Large intestine (tissue), 3 donors: ENCODE measurements at regions not wholly inside any gene's neighbourhood (a gene's known extent, or its start where the extent isn't known, plus 50 kb on each side); places are given as distances from the start of the nearest gene placed in this dataset.

Experiments used
- DNase-seq, 2 donors: peaks; one replicate each; pipeline versions ENCODE4 v3.0.0 to v3.0.0-alpha.2; 2013
- H3K27ac ChIP-seq: one replicate; pipeline ENCODE4 v1.5.1; 2013; ENCODE audit warnings: low read length
- H3K27me3 ChIP-seq: 2 replicates; pipeline ENCODE4 v1.6.1; 2013; ENCODE audit warnings: low read length; ENCODE audit not compliant: control insufficient read depth, insufficient read depth
- H3K36me3 ChIP-seq: 2 replicates; pipeline ENCODE4 v1.6.1; 2013; ENCODE audit warnings: low read length; ENCODE audit not compliant: control insufficient read depth, insufficient read depth
- H3K4me1 ChIP-seq: one replicate; pipeline ENCODE4 v1.6.1; 2013; ENCODE audit warnings: low read length; ENCODE audit not compliant: control insufficient read depth, insufficient read depth
- H3K4me3 ChIP-seq: one replicate; pipeline ENCODE4 v1.5.1; 2013; ENCODE audit warnings: low read length
- H3K9me3 ChIP-seq: one replicate; pipeline ENCODE4 v1.6.1; 2013; ENCODE audit warnings: mild to moderate bottlenecking, low read depth, low read length, moderate library complexity; ENCODE audit not compliant: control insufficient read depth
- WGBS: methylation state at CpG from one replicate; pipeline ENCODE4 v1.1.5; 2013; ENCODE audit warnings: low lambda C conversion rate; ENCODE audit not compliant: insufficient coverage; 5-methylcytosine and 5-hydroxymethylcytosine counted together

DNA sequence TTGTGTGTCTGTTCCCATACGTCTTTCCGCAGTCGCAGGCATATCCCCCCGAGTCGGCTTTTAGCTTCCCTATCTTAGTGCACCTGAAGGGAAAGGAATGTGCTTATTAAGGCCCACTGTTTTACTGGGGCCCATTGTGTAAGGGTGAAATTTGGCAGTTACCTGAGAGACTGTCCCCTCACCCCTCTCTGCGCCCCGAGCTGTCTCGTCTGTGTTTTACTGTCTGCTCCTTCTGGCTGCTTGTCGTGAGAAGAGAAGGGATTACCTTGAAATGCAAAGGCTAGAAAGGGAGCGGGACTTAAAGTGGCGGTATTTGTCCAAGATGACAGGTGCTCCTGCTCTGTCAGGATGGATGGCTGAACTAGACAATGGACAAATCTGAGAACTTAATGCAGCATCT lies 233.0 kb upstream of the POU1F1 start:
- H3K27ac ChIP-seq: no peak overlapping the region
- 40% methylated on average over 1 of the region's 11 CpGs for WGBS
- no peak overlapping the region for H3K4me3 ChIP-seq
- no peaks in the 10 kb centered on the region for H3K27me3 ChIP-seq
- no peaks in the 10 kb centered on the region for H3K36me3 ChIP-seq
- DNase-seq: no peak
- no peaks in the 10 kb centered on the region for H3K4me1 ChIP-seq
- H3K9me3 ChIP-seq: no peaks in the 10 kb centered on the region

DNA sequence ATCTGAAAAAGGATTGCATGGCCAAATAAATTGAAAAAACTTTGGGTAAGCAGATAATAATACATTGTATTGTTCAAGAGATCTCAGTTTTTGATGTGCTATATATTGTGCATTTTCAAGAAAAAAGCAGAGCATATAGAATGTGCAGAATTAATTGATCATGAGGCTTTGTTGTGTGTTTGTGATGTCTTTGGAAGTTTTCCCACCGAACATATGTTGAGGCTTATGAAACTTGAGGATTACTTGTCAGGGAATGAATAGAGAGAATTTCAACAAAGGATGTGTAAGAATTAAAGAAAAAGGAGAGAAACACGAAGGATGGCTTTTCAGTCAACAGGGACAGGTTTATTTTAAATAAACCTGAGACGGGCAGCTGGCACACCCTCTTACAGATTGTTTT lies 232.5 kb upstream of the POU1F1 start:
- Histone ChIP-seq H3K27ac (no peak overlapping the region), H3K4me3 (no peak overlapping the region), H3K4me1 (no peaks in the 10 kb centered on the region), H3K9me3 (no peaks in the 10 kb centered on the region), H3K27me3 (no peaks in the 10 kb centered on the region), H3K36me3 (no peaks in the 10 kb centered on the region)
- DNase-seq: no peak
- WGBS: 60% methylated on average over 2 of the region's 3 CpGs

DNA sequence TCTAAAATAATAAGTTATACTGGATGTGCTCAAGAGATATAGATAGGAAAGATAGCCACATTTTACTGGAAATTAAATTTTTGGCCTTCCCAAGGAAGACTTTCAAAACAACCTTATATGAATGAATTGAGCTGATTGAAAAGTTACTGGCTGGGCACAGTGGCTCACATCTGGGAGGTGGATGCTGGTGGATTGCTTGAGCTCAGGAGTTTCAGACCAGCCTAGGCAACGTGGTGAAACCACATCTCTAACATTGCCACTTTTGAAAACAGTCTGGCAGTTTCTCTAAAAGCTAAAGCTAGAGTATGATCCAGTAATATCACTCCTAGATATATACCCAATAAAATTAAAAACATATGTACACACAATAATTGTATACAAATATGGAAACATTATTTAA lies 231.4 kb upstream of the POU1F1 start:
- Histone ChIP-seq H3K9me3 (no peaks in the 10 kb centered on the region), H3K27ac (no peak overlapping the region), H3K27me3 (no peaks in the 10 kb centered on the region), H3K36me3 (no peaks in the 10 kb centered on the region), H3K4me3 (no peak overlapping the region), H3K4me1 (no peaks in the 10 kb centered on the region)
- WGBS: no CpG with 5 or more reads among the region's 1 CpG
- no peak for DNase-seq

DNA sequence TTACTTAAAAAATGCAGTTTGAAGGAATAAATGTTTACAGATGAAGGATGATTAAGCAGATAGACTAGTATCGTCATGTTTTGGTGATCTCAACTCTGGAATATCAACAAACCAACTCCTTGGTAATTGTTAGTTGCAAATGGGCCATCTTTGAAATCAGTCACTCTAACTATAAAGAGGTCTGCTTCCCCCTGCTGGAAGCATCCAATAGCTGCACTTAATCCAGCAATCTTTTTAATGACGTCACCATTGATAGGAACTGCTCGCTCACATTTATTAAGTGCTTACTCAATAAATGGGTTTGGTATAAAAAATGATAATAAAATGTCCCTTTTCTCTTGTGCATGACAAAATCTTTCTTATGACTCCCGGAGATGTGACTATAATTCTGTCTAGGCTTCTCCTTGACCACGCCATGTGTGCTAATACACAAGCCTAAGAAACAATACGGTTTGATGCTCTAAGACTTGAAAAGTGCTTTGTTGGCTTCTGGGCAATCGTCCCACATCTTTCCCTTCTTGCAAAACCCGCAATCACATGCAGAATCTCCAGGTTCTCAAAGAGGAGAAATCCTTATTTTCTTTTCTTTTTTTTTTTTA lies 227.6 kb upstream of the POU1F1 start:
- H3K36me3 ChIP-seq: no peaks in the 10 kb centered on the region
- no peak overlapping the region for H3K27ac ChIP-seq
- no peaks in the 10 kb centered on the region for H3K9me3 ChIP-seq
- H3K4me3 ChIP-seq: no peak overlapping the region
- no peaks in the 10 kb centered on the region for H3K4me1 ChIP-seq
- 21% methylated on average over 2 of the region's 8 CpGs for WGBS
- DNase-seq: peak; percentile 27 to 59
- H3K27me3 ChIP-seq: no peaks in the 10 kb centered on the region

DNA sequence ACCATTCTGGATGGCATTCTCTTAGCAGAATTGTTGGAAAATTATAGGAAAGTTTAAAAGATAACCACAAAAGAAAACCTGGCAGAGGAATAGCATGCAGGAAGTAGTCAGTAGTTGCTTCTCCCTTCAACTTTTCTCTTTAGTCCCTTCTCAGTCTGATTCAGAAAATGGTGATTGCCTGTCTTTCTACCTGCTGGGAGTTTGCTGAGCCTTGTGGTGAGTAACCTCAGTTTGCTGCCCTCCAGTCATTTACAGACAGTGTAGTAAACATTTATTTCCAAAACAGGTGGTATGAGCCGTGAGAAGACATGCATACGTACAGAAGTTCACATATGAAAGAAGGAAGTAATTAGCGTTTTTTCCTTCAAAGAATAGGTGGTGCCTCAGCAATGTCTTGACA lies 224.7 kb upstream of the POU1F1 start:
- WGBS: no CpG with 5 or more reads among the region's 3 CpGs
- no peak for DNase-seq

DNA sequence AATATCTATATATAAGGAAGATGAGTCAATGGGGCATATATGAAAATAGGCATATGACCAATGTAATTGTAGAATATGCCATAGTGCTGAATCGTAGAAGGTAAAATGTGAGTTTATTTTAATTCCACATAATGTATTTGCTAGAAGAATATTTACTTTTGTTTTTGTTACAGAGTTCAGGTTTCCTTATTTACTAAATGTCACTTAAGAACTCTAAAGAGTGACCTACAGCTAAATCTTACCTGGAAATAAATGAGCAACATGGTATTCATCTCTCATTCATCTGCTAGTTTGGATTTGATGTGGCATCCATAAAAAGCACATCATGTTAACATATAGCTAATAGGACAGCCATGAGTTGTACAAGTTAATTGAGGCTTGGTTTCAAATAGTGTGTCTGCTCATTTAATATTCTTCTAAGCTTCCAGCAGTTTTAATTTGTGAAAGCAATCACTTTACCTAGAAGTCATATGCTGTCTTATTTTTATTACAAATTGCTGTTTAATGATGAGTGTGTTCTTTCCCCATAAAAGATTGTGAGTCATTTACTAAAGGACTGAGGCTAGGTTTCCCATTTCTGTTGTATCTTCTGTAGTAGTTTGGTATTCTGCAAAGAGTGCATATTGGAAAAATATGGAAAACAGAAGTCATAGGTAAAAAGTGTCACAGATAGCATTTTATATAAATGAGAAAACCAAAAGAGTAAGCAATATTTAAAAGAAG lies 222.1 kb upstream of the POU1F1 start:
- Histone ChIP-seq H3K9me3 (no peaks in the 10 kb centered on the region), H3K4me1 (no peaks in the 10 kb centered on the region)
- 90% methylated on average over 1 of the region's 1 CpG for WGBS

More for the DNA sequence above, 224.7 kb upstream of the POU1F1 start:
- Histone ChIP-seq H3K36me3 (no peaks in the 10 kb centered on the region), H3K27ac (no peak overlapping the region), H3K4me1 (no peaks in the 10 kb centered on the region), H3K9me3 (no peaks in the 10 kb centered on the region), H3K27me3 (no peaks in the 10 kb centered on the region), H3K4me3 (no peak overlapping the region)

DNA sequence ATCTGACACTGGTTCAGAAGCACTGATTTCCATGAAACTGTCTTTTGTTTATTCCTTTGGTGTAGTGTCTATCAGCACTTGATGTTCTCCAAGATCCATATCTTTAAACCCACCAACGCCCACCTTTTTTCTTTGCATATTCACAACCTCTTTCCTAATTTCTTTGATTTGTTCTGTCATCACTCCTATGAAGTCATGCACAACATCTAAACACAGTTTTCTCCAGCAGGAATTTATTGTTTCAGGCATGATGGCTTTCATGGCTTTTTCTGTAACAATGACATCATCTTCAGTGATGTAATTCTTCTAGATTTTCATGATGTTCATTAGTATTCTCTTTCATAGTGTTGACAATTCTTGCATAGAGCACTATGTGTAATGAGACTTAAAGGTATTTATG lies 219.6 kb upstream of the POU1F1 start:
- 91% methylated on average over 1 of the region's 1 CpG for WGBS
- H3K4me3 ChIP-seq: no peak overlapping the region
- H3K36me3 ChIP-seq: no peaks in the 10 kb centered on the region
- H3K27ac ChIP-seq: no peak overlapping the region
- no peaks in the 10 kb centered on the region for H3K9me3 ChIP-seq
- DNase-seq: no peak
- no peaks in the 10 kb centered on the region for H3K27me3 ChIP-seq
- no peaks in the 10 kb centered on the region for H3K4me1 ChIP-seq

More for the DNA sequence above, 222.1 kb upstream of the POU1F1 start:
- H3K27ac ChIP-seq: no peak overlapping the region
- H3K4me3 ChIP-seq: no peak overlapping the region
- no peaks in the 10 kb centered on the region for H3K36me3 ChIP-seq
- no peak for DNase-seq
- no peaks in the 10 kb centered on the region for H3K27me3 ChIP-seq

DNA sequence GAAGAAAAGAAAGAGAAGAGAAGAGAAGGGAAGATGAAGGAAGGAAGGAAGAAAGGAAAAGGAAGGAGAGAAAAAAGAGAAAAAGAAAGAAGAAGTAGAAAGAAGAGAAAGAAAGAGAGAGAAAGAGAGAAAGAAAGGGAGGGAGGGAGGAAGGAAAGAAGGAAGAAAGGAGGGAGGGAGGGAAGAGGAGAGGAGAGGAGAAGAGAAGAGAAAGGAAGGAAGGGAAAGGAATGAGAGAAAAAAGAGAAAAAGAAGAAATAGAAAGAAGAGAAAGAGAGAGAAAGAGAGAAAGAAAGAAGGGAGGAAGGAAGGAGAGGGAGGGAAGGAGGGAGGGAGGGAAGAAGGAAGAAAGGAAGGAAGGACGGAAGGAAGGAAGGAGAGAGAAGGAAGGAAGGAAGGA lies 217.9 kb upstream of the POU1F1 start:
- WGBS: 100% methylated on average over 1 of the region's 1 CpG
- Histone ChIP-seq H3K4me3 (no peak overlapping the region), H3K4me1 (no peaks in the 10 kb centered on the region), H3K27me3 (no peaks in the 10 kb centered on the region), H3K27ac (no peak overlapping the region), H3K9me3 (no peaks in the 10 kb centered on the region), H3K36me3 (no peaks in the 10 kb centered on the region)
- DNase-seq: no peak

DNA sequence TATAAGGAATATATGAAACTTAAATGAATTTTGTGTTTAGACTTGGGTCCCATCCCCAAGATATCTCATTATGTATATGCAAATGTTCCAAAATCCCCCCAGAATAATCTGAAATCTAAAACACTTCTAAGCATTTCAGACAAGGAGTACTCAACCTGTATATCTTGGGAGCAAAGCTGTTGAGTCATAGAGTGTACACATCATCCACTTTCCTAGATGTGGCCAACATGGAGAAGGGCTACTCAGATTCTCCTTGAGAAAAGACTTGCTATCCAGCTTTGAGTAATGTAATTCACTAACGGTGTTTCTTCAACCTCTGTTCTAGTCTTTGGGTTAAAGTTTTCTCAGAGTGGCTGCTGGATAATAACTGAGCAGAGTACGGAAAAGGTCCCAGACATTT lies 215.5 kb upstream of the POU1F1 start:
- Histone ChIP-seq H3K27me3 (no peaks in the 10 kb centered on the region), H3K9me3 (no peaks in the 10 kb centered on the region), H3K4me3 (no peak overlapping the region), H3K36me3 (no peaks in the 10 kb centered on the region), H3K4me1 (no peaks in the 10 kb centered on the region), H3K27ac (no peak overlapping the region)
- no CpG with 5 or more reads among the region's 2 CpGs for WGBS
- no peak for DNase-seq

DNA sequence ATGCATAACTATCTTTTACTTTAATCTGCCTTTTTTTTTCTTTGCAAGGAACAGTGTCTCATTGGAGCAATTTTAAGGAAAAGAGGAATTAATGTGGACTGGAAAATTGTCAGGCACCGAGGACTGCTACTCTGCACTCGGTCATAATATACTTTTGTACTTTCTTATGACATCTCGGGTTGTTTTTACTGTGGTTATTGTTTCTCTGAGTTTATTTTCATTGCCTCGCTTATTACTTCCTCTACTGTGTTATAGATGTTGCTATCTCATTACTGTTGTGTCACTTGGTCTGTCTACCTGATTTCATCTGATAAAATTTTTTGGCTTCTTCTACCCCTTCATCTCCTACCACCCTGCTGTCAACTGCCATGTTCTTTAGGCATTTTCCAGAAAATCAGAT lies 213.5 kb upstream of the POU1F1 start:
- 94% methylated on average over 2 of the region's 4 CpGs for WGBS

DNA sequence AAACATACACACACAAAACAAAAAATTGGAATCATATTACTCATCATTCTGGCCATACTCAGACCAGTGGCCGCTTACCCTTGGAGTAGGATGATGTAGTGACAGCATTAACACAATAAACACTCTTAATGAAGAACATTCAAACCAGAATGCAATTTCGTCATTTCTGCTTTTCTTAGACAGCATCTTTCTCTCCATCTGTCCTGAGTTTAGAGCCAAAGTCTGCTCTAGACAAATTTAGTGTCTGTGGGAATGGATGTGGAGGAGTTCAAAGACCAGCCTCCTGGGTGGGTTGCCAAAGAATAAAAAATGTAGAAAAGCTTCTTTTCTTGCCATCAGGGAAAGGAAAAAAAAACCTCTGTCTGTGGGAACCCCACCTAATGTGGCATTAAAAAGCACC lies 212.4 kb upstream of the POU1F1 start:
- Histone ChIP-seq H3K27me3 (no peaks in the 10 kb centered on the region), H3K27ac (no peak overlapping the region), H3K4me3 (no peak overlapping the region), H3K4me1 (no peaks in the 10 kb centered on the region), H3K36me3 (no peaks in the 10 kb centered on the region), H3K9me3 (no peaks in the 10 kb centered on the region)
- no peak for DNase-seq
- no CpG with 5 or more reads among the region's 2 CpGs for WGBS

More for the DNA sequence above, 213.5 kb upstream of the POU1F1 start:
- no peaks in the 10 kb centered on the region for H3K36me3 ChIP-seq
- H3K27ac ChIP-seq: no peak overlapping the region
- no peak overlapping the region for H3K4me3 ChIP-seq
- H3K9me3 ChIP-seq: no peaks in the 10 kb centered on the region
- H3K4me1 ChIP-seq: no peaks in the 10 kb centered on the region
- no peak for DNase-seq
- no peaks in the 10 kb centered on the region for H3K27me3 ChIP-seq
